GM06990 (cell line): ENCODE measurements at regions not wholly inside any gene's neighbourhood (a gene's known extent, or its start where the extent isn't known, plus 50 kb on each side); places are given as distances from the start of the nearest gene placed in this dataset.

Experiments
- DNase-seq: peaks from one replicate; pipeline ENCODE4 v3.0.0-alpha.2; 2011; ENCODE audit not compliant: insufficient read length; ENCODE audit errors: extremely low read depth
- H3K27me3 ChIP-seq: replicated peaks from 2 replicates; pipeline ENCODE4 v1.6.0; 2011; ENCODE audit warnings: low read length; ENCODE audit not compliant: control insufficient read depth, insufficient read depth
- H3K36me3 ChIP-seq: 2 replicates; pipeline ENCODE4 v1.5.1; 2011; ENCODE audit warnings: low read length; ENCODE audit not compliant: control insufficient read depth, insufficient read depth
- H3K4me3 ChIP-seq: replicated peaks from 2 replicates; pipeline ENCODE4 v1.5.1; 2011; ENCODE audit warnings: low read depth, mild to moderate bottlenecking, control low read depth, low read length
- CTCF ChIP-seq: IDR thresholded peaks from 2 replicates; pipeline ENCODE4 v1.5.1; 2011; ENCODE audit warnings: low read length, control low read depth, mild to moderate bottlenecking, inconsistent platforms; ENCODE audit not compliant: insufficient read depth, poor library complexity, severe bottlenecking

- TF ChIP-seq CTCF, result no peak
- DNase-seq, result no peak
- Histone ChIP-seq H3K36me3 (no peaks in the 10 kb centered on the region), H3K27me3 (no peaks in the 10 kb centered on the region; the same call in 1 of the 2 replicates), H3K4me3 (no peak overlapping the region)
Measured at GRCh38 chr4:10289538-10289906, 167.7 kb downstream of the ZNF518B start.

GRCh38 chr4:10288830-10289537, 168.2 kb downstream of the ZNF518B start:
- no peak for DNase-seq
- no peaks in the 10 kb centered on the region; the same call in 1 of the 2 replicates for H3K27me3 ChIP-seq
- no peak for TF ChIP-seq CTCF

GRCh38 chr4:10285028-10285427, 168.4 kb upstream of the WDR1 start:
- Histone ChIP-seq H3K27me3 (no peaks in the 10 kb centered on the region; the same call in 1 of the 2 replicates), H3K4me3 (no peak overlapping the region), H3K36me3 (no peaks in the 10 kb centered on the region)
- no peak for TF ChIP-seq CTCF
- DNase-seq, result no peak

More at GRCh38 chr4:10288830-10289537, 168.2 kb downstream of the ZNF518B start:
- no peaks in the 10 kb centered on the region for H3K36me3 ChIP-seq
- no peak overlapping the region for H3K4me3 ChIP-seq

GRCh38 chr4:10283761-10284160, 167.2 kb upstream of the WDR1 start:
- Histone ChIP-seq H3K27me3 (no peaks in the 10 kb centered on the region; the same call in 1 of the 2 replicates), H3K4me3 (no peak overlapping the region), H3K36me3 (no peaks in the 10 kb centered on the region)
- no peak for DNase-seq
- TF ChIP-seq CTCF, result no peak

GRCh38 chr4:10281996-10282395, 165.4 kb upstream of the WDR1 start:
- no peaks in the 10 kb centered on the region for H3K36me3 ChIP-seq
- no peaks in the 10 kb centered on the region; the same call in 1 of the 2 replicates for H3K27me3 ChIP-seq
- H3K4me3 ChIP-seq, result no peak overlapping the region
- no peak for TF ChIP-seq CTCF
- DNase-seq, result no peak
